CMK (cell line): ENCODE measurements at regions not wholly inside any gene's neighbourhood (a gene's known extent, or its start where the extent isn't known, plus 50 kb on each side); places are given as distances from the start of the nearest gene placed in this dataset.
"Not testable (repeated sequence)": the region's sequence is repeated elsewhere in the genome, so short reads cannot be mapped to it uniquely, and the experiment has no call there.

Source experiments
- DNase-seq: peaks from one replicate; pipeline ENCODE4 v3.0.0-alpha.2; 2010; ENCODE audit warnings: low read depth

DNA sequence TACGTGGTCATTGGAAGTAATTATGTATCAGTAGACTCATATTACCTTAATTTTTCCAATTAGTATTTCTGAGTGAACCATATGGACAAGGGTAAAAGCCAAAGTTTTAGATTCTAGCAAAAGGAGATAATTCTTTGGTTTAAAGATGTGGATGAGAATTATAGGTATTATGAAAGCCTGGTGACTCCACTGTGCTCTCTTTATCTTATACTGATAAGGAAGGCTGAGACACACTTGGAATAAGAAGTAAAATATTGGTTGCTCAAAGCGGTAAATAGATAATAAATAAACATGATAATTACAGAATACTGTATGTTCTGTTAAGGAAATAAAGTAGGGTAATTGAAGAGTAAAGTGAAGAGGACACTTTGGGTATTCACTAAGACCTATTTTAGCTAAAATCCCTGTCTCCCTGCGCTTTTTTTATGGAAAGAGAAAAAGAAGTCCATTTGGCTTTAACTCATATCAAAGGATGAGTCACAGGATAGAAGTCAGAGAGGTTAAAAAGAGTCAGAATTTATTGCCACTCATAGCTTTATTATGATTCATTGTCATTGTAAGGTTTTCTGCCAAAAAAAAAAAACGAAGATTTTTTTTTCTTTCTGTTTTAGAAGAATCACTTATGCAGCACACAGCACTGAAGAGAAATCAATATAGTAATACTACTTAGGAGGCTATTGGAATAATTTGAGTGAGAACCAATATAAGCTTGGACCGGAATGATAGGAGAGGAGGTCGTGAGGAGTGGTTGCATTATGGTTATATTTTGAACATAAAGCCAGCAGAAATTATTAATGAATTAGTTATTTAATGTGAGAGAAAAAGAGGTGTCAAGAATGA is 2463.1 kb downstream of the ARAP2 start:
- DNase-seq, result no peak

GRCh38 chr4:33785843-33786242 is 2458.5 kb downstream of the ARAP2 start:
- DNase-seq, result no peak

GRCh38 chr4:33802578-33802977 is 2441.7 kb downstream of the ARAP2 start:
- DNase-seq, result no peak

- DNase-seq, result no peak
Measured at GRCh38 chr4:33825685-33826084, 2418.6 kb downstream of the ARAP2 start.

DNA sequence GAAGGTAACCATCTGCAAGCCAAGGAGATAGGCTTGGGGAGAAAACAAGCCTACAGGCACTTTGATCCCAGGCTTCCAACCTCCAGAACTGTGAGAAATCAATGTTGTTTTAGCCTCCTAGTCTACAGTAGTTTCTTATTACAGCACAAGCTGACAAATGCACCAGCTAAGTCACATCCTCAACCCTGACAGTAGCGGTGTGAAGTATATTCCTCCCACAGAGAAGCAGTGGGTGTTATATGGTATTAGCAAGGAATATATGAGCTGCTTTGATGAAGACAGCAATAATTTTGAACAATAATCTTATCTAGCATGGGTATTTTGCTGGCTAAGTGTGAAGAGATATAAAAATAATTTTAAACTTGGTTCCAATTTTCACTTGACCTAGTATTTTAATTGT is 2415.0 kb downstream of the ARAP2 start:
- not testable (repeated sequence) for DNase-seq

GRCh38 chr4:33831442-33832066 is 2412.8 kb downstream of the ARAP2 start:
- no peak for DNase-seq

DNA sequence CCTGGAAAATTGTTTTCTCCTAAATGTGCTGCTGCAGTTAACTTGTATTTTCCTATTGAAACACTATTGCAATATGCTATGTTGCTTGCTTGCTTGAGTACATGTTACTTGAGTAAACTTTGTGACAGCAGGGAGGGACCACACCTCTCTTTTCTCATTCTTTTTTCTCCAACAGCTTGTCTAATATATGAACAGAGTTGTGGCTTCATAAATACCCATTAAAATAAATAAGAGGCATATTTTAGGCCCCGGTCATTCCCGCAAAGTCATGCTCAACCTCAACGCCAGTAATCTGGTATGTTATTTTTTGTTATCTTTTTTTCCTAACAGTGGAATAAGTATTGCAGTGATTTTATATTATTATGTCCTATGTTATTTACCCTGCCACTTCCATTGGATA is 2408.6 kb downstream of the ARAP2 start:
- DNase-seq, result not testable (repeated sequence)

DNA sequence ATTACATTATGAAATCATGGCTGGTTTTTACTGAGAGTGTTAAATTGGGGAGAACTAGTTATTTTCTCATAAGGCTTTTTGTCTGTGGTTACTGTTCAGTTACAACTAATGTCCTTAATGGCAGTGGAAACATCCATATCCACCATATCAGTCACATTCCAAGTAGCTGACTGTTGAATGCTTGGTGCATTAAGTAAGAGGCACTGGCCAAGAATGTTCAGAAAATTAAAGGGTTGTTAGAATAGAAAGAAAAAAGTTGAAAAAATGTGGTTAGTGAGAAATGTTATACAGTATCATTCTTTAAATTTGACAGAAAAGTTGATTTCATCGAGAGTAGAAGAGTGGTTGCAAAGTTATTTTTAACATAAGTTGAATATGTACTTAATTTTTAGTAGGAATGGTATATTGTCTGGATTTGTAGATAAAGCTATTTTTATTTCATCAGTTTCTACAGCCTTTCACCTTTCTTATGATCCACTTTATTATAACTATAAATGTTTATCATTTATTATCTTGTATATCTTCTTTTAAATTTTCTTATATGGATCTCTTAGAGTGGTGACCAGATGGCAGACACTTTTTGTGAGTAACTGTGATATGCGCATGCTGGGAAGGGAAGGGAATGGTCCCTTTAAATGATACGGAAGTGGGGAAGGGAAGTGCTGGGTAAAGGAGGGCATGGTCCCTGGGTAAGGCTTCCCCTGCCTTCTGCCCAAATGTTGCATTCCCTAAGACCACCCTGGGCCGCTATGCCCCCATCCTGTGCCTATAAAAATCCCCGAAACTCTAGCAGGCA is 2407.1 kb downstream of the ARAP2 start:
- no peak for DNase-seq

GRCh38 chr4:33841120-33841519 is 2403.2 kb downstream of the ARAP2 start:
- DNase-seq, result no peak

DNA sequence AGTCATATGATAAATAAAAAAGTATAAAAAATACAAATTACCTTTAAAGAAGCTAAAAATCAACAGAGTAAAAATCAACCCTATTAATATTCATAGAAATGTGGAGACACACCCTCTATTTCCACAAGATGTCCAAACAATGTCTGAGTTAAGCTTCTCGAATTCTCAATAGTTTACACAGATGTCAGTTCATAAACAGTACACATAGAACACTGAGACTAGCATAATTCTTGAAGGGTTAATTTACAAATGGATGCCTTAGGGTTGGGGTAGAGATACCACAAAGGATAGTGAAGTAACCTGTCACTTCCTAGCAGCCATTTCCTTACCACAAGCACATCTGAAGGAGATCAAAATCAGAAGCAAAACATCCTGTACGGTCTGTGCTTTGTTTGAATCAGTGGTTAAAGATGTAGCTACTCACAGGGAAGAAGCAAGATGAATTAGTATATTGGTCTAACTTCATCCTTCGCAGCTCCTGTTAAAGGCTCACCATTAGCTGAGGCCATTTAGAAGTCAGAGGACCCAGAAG is 2393.9 kb downstream of the ARAP2 start:
- DNase-seq, result no peak

DNA sequence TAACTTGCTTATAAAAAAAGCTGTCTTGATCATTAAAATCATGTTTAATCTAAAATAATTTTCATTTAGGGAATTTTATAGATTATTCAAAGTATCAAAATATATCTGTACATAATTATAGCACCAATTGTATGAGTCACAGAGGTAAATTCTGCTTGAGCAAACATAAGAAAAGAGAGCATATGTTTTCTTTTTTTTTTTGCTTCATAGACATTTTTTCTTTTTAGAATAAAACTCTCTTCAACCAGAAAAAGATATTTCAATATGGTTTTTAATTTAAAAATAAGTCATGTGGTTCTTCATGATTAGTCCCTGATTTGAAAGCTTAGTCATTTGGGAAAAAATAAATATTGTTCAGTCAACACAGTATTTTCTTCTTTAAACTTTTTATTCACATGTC is 2390.6 kb downstream of the ARAP2 start:
- not testable (repeated sequence) for DNase-seq

- no peak for DNase-seq
Measured at GRCh38 chr4:33864290-33864859, 2379.9 kb downstream of the ARAP2 start.

GRCh38 chr4:33873791-33874190 is 2370.5 kb downstream of the ARAP2 start:
- no peak for DNase-seq

- DNase-seq, result no peak
Measured at GRCh38 chr4:33878710-33879109, 2365.6 kb downstream of the ARAP2 start.

GRCh38 chr4:33881176-33881575 is 2363.1 kb downstream of the ARAP2 start:
- no peak for DNase-seq

- DNase-seq, result no peak
Measured at GRCh38 chr4:33882246-33882990, 2361.9 kb downstream of the ARAP2 start.

GRCh38 chr4:33883111-33883510 is 2361.2 kb downstream of the ARAP2 start:
- DNase-seq, result no peak

DNA sequence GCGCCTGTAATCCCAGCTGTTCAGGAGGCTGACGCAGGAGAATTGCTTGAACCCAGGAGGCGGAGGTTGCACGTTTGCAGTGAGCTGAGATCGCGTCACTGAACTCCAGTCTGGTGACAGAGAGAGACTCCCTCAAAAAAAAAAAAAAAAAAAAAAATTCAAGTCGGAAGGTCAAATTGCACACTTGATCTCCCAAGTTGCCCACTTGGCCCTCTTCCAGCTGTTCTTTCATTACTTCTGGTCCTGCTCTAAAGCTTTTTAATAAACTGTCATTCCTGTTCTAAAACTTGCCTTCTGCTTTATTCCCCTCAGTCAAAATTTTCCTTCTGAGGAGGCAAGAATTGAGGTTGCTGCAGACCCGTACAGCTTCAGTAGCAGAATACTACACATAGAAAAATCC is 2358.0 kb downstream of the ARAP2 start:
- DNase-seq, result no peak

GRCh38 chr4:33890841-33891240 is 2353.5 kb downstream of the ARAP2 start:
- DNase-seq, result no peak

DNA sequence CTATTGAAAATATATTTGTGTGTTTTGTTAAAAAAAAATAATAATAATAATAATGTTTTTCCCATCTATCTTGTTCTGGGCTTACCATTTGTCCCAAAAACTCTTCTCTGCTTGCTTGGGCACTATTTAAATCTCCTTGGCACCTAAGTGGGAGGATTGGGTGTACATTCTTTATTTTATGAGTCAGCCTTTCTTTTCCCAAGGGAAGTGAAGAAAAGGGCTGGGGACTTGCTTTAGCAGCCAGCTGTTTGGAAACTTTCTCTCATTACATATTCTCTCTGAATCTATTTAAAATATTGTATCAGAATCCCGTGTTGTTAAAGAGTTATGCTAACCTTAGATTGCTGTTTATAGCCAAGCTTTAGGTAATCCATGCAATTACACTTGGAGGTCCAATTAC is 2332.4 kb downstream of the ARAP2 start:
- no peak for DNase-seq

- DNase-seq, result no peak
Measured at GRCh38 chr4:33914386-33914785, 2329.9 kb downstream of the ARAP2 start.

GRCh38 chr4:33923469-33923868 is 2320.8 kb downstream of the ARAP2 start:
- DNase-seq, result no peak
